Natural killer cell (primary cell): ENCODE measurements at regions not wholly inside any gene's neighbourhood (a gene's known extent, or its start where the extent isn't known, plus 50 kb on each side); places are given as distances from the start of the nearest gene placed in this dataset.

Experiments
- ATAC-seq, 3 donors: fragments of 150-1000 bp in 2 of 3; fragments of 200-7000 bp in 1 of 3; cut with Tn5 transposase; 1 replicate in 1 of 3; 2 replicates in 2 of 3; pipeline ENCODE4 v1.10.0; 2021; ENCODE audit warnings: mild to moderate bottlenecking in 2 of 3, moderate library complexity in 2 of 3
- DNase-seq, 2 donors: peaks; one replicate each; pipeline versions ENCODE4 v3.0.0 to v3.0.0-alpha.2; 2013 to 2021; ENCODE audit warnings: mixed read lengths in 1 of 2
- H3K27ac ChIP-seq: one replicate; pipeline ENCODE4 v1.5.1; 2013; ENCODE audit warnings: mild to moderate bottlenecking, low read length
- H3K27me3 ChIP-seq: one replicate; pipeline ENCODE4 v1.6.1; 2013; ENCODE audit warnings: low read length; ENCODE audit not compliant: control insufficient read depth, insufficient read depth
- H3K36me3 ChIP-seq: one replicate; pipeline ENCODE4 v1.6.1; 2013; ENCODE audit warnings: low read length; ENCODE audit not compliant: control insufficient read depth, insufficient read depth
- H3K4me1 ChIP-seq: one replicate; pipeline ENCODE4 v1.6.1; 2013; ENCODE audit warnings: low read length; ENCODE audit not compliant: control insufficient read depth, insufficient read depth
- H3K4me3 ChIP-seq: one replicate; pipeline ENCODE4 v1.5.1; 2013; ENCODE audit warnings: low read length
- H3K9me3 ChIP-seq: one replicate; pipeline ENCODE4 v1.6.1; 2013; ENCODE audit warnings: low read length; ENCODE audit not compliant: control insufficient read depth, insufficient read depth
- H3K27ac Mint-ChIP-seq, 2 donors: one replicate each; pipeline ENCODE4 v1.8.0; 2022; ENCODE audit warnings: mild to moderate bottlenecking in 2 of 2, mixed read lengths in 2 of 2, moderate library complexity in 1 of 2
- H3K27me3 Mint-ChIP-seq, 2 donors: one replicate each; pipeline ENCODE4 v1.8.0; 2022; ENCODE audit warnings: low read depth in 2 of 2, mixed read lengths in 2 of 2
- H3K36me3 Mint-ChIP-seq: one replicate; pipeline ENCODE4 v1.8.0; 2022; ENCODE audit warnings: mixed read lengths
- H3K4me1 Mint-ChIP-seq, 2 donors: one replicate each; pipeline ENCODE4 v1.8.0; 2022; ENCODE audit warnings: mixed read lengths in 2 of 2
- H3K4me3 Mint-ChIP-seq: one replicate; pipeline ENCODE4 v1.8.0; 2022; ENCODE audit warnings: mild to moderate bottlenecking, moderate library complexity, mixed read lengths
- H3K9me3 Mint-ChIP-seq, 2 donors: one replicate each; pipeline ENCODE4 v1.8.0; 2022; ENCODE audit warnings: mixed read lengths in 2 of 2
- CTCF ChIP-seq: fragments of 200-600 bp; IDR thresholded peaks from one replicate; pipeline ENCODE4 v1.8.0; 2022; ENCODE audit warnings: antibody characterized with exemption
- WGBS: methylation state at CpG from one replicate; pipeline ENCODE4 v1.1.7; 2013; ENCODE audit warnings: missing lambda C conversion rate; ENCODE audit not compliant: insufficient coverage; 5-methylcytosine and 5-hydroxymethylcytosine counted together
- intact Hi-C: fragments of 100-400 bp; cut with micrococcal nuclease; formaldehyde crosslinking; loops from one replicate; pipeline ENCODE4 v1.14.2; 2022

DNA sequence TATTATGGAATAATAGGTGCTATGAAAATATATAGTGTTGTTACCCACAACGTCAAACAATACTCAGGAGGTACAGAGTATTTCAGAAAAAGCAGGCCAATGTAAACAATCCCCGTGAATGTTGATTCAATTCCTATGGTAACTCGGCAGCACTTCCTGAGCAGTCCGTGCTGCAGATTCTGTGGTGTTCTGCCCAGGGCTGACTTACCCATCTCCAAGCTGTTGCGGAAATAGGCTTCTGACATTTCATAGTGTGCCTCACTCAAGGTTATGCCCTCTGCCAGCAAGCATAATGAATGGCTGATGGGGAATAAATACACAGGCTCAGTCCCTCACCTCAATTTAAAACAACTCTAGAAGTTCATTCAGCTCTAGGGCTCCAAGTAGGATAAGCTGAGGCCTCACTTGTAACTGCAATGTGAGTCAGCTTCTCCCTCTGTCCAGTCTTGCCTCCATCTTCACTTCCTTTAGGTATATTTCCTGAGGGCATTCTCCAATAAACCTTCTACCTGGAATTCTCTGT, 177.6 kb downstream of the GNAI1 start:
- intact Hi-C loops = no loop called here
- no peaks in the 10 kb centered on the region for H3K4me1 ChIP-seq
- DNase-seq = peak in 1 of 2 donors; percentile 53
- H3K36me3 ChIP-seq = no peaks in the 10 kb centered on the region
- Mint-ChIP-seq H3K4me3 (no peak overlapping the region), H3K4me1 (peaks cover 0 to 16% of the 10 kb centered on the region in 2 donors), H3K9me3 (peaks cover 4 to 7% of the 10 kb centered on the region in 2 donors), H3K36me3 (no peaks in the 10 kb centered on the region), H3K27me3 (no peaks in the 10 kb centered on the region), H3K27ac (no peak overlapping the region)
- no peaks in the 10 kb centered on the region for H3K27me3 ChIP-seq
- no peak overlapping the region for H3K4me3 ChIP-seq
- 43% methylated on average over 5 of the region's 5 CpGs for WGBS
- peak overlapping the region; percentile 33 for H3K27ac ChIP-seq
- peak; percentile 24 to 52 (median 30) for ATAC-seq
- no peak for TF ChIP-seq CTCF
- no peaks in the 10 kb centered on the region for H3K9me3 ChIP-seq

DNA sequence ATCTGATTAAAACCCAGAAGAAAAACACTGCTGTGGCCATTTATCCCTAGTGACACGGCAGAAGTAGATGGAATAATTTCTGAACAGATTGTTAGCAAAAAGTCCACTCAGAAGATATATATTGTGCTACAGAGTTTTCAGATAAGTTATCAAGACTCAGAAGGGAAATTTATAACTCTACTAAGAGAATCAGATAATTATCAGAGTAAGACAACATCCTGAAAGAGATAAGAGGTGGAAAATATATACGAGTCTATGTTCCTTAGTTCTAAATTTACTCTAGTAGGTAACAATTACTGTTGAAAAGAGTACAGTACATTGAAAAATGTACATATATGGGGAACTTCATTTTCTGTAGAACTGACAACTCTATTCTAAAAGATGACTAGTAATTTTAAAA, 176.7 kb downstream of the GNAI1 start:
- ATAC-seq (no peak), DNase-seq (no peak)
- no peak for TF ChIP-seq CTCF
- Histone ChIP-seq H3K4me1 (no peaks in the 10 kb centered on the region), H3K4me3 (no peak overlapping the region), H3K27me3 (no peaks in the 10 kb centered on the region), H3K36me3 (no peaks in the 10 kb centered on the region), H3K27ac (no peak overlapping the region), H3K9me3 (no peaks in the 10 kb centered on the region)
- peaks cover 7 to 8% of the 10 kb centered on the region in 2 donors for H3K9me3 Mint-ChIP-seq
- no peak overlapping the region for H3K27ac Mint-ChIP-seq
- intact Hi-C loops = no loop called here
- WGBS = 100% methylated on average over 1 of the region's 2 CpGs
- no peaks in the 10 kb centered on the region for H3K36me3 Mint-ChIP-seq
- peaks cover 0 to 20% of the 10 kb centered on the region in 2 donors for H3K4me1 Mint-ChIP-seq
- H3K27me3 Mint-ChIP-seq = no peaks in the 10 kb centered on the region
- H3K4me3 Mint-ChIP-seq = no peak overlapping the region

GRCh38 chr7:80309971-80310549, 175.4 kb downstream of the GNAI1 start:
- H3K27me3 Mint-ChIP-seq = no peaks in the 10 kb centered on the region
- peaks cover 0 to 21% of the 10 kb centered on the region in 2 donors for H3K4me1 Mint-ChIP-seq
- no peaks in the 10 kb centered on the region for H3K27me3 ChIP-seq
- H3K4me3 ChIP-seq = no peak overlapping the region
- H3K9me3 ChIP-seq = no peaks in the 10 kb centered on the region
- H3K36me3 Mint-ChIP-seq = no peaks in the 10 kb centered on the region
- no peak overlapping the region for H3K27ac ChIP-seq
- peaks cover 4 to 7% of the 10 kb centered on the region in 2 donors for H3K9me3 Mint-ChIP-seq
- no peak for TF ChIP-seq CTCF
- ATAC-seq (peak in 1 of 3 donors; percentile 56), DNase-seq (peak in 1 of 2 donors; percentile 18)
- H3K27ac Mint-ChIP-seq = no peak overlapping the region
- H3K4me1 ChIP-seq = no peaks in the 10 kb centered on the region
- WGBS = 29% methylated on average over 4 of the region's 4 CpGs
- H3K36me3 ChIP-seq = no peaks in the 10 kb centered on the region
- peak overlapping the region; percentile 25 for H3K4me3 Mint-ChIP-seq
- intact Hi-C loops = no loop called here

GRCh38 chr7:80309377-80309776, 174.7 kb downstream of the GNAI1 start:
- Mint-ChIP-seq H3K4me3 (no peak overlapping the region), H3K27ac (no peak overlapping the region), H3K27me3 (no peaks in the 10 kb centered on the region), H3K9me3 (peaks cover 4 to 7% of the 10 kb centered on the region in 2 donors), H3K4me1 (peaks cover 0 to 21% of the 10 kb centered on the region in 2 donors), H3K36me3 (no peaks in the 10 kb centered on the region)
- ATAC-seq (no peak), DNase-seq (no peak)
- Histone ChIP-seq H3K9me3 (no peaks in the 10 kb centered on the region), H3K4me1 (no peaks in the 10 kb centered on the region), H3K4me3 (no peak overlapping the region), H3K27ac (no peak overlapping the region), H3K27me3 (no peaks in the 10 kb centered on the region), H3K36me3 (no peaks in the 10 kb centered on the region)
- TF ChIP-seq CTCF = no peak
- intact Hi-C loops = no loop called here
- WGBS = 96% methylated on average over 2 of the region's 3 CpGs
